ENCODE measurements at regions not wholly inside any gene's neighbourhood (a gene's known extent, or its start where the extent isn't known, plus 50 kb on each side); places are given as distances from the start of the nearest gene placed in this dataset.
"Not testable (repeated sequence)": the region's sequence is repeated elsewhere in the genome, so short reads cannot be mapped to it uniquely, and the experiment has no call there.

GRCh38 chr4:187505798-187506141 lies 489.8 kb upstream of the ZFP42 start:
- TF ChIP-seq EZH2 (IDR thresholded peaks at IDR 0.05; ENCODE audit: low read length): not testable (repeated sequence)
- TF ChIP-seq, protein P1, sequence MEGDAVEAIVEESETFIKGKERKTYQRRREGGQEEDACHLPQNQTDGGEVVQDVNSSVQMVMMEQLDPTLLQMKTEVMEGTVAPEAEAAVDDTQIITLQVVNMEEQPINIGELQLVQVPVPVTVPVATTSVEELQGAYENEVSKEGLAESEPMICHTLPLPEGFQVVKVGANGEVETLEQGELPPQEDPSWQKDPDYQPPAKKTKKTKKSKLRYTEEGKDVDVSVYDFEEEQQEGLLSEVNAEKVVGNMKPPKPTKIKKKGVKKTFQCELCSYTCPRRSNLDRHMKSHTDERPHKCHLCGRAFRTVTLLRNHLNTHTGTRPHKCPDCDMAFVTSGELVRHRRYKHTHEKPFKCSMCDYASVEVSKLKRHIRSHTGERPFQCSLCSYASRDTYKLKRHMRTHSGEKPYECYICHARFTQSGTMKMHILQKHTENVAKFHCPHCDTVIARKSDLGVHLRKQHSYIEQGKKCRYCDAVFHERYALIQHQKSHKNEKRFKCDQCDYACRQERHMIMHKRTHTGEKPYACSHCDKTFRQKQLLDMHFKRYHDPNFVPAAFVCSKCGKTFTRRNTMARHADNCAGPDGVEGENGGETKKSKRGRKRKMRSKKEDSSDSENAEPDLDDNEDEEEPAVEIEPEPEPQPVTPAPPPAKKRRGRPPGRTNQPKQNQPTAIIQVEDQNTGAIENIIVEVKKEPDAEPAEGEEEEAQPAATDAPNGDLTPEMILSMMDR (optimal IDR thresholded peaks at IDR 0.05 in 1 of 3, IDR thresholded peaks at IDR 0.05 in 1 of 3, conservative IDR thresholded peaks at IDR 0.05 in 1 of 3; ENCODE audit: extremely low read depth in 1 of 3, insufficient read depth in 2 of 3, low read length in 3 of 3): not testable (repeated sequence)
